ENCODE measurements at regions not wholly inside any gene's neighbourhood (a gene's known extent, or its start where the extent isn't known, plus 50 kb on each side); places are given as distances from the start of the nearest gene placed in this dataset.

DNA sequence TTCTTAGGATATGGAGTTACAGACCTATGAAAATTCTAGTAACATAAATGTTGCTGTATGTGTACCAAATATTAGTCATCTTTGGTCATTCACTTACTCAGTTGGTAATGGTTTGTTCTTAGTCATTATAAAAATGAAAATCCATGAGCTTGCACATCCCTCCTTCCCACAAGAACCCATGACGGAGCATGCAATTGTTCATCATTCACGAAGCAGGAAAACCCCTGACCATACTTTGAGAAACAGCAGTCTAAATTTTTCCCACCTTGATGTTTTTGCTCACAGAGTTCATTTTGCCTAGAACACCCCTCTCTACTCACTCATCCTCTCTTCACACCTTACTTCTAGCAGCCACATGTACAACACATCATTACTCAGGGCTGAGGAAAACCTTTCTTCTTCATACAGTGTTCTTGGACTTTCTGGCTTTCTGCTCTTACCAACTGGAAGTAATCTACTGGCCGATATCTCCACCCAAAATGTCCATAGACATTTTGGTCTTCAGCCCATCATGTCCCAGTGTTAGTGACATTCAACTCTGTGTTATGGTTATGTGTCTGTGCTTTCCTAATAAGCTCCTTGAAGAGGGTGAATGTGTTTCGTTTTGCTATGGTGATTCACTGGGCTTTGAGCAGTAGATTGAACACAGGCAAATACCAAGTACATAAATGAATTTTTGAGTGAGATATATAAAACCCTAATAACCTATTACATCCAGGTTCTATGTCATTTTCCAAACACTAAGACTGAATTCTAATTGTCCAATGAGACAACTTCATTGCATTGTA is 189.9 kb downstream of the ZC3H11B start:
- H3K27me3 ChIP-seq (replicated peaks; ENCODE audit: control insufficient read depth, insufficient read depth, low read length) = no peaks in the 10 kb centered on the region
- TF ChIP-seq, protein P1, sequence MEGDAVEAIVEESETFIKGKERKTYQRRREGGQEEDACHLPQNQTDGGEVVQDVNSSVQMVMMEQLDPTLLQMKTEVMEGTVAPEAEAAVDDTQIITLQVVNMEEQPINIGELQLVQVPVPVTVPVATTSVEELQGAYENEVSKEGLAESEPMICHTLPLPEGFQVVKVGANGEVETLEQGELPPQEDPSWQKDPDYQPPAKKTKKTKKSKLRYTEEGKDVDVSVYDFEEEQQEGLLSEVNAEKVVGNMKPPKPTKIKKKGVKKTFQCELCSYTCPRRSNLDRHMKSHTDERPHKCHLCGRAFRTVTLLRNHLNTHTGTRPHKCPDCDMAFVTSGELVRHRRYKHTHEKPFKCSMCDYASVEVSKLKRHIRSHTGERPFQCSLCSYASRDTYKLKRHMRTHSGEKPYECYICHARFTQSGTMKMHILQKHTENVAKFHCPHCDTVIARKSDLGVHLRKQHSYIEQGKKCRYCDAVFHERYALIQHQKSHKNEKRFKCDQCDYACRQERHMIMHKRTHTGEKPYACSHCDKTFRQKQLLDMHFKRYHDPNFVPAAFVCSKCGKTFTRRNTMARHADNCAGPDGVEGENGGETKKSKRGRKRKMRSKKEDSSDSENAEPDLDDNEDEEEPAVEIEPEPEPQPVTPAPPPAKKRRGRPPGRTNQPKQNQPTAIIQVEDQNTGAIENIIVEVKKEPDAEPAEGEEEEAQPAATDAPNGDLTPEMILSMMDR (IDR thresholded peaks at IDR 0.05; ENCODE audit: insufficient read depth, low read length, poor library complexity, severe bottlenecking) = no peak
- DNase-seq (ENCODE audit: extremely low read depth, insufficient read length) = peak; percentile 6
- H3K36me3 ChIP-seq (ENCODE audit: control insufficient read depth, insufficient read depth, low read length) = no peaks in the 10 kb centered on the region
- H3K4me3 ChIP-seq (replicated peaks; ENCODE audit: low read depth, low read length) = no peak overlapping the region

DNA sequence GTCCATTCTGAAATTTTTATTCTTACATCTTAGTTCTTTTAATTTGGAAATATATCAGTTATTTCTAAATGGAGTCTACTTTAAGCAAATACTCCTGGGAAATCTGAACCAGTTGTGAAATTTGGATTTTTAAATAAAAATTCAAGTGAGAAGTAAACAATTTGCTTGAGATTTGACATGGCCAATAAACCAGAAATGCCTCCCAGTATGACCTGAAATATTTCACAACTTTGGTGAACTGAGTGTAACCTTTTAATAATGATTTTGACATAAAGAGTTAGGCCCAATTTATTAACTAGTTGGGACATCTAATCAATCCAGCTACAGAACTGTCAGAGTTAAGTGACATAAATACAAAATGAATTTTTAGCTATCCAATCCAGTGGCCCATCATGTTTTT is 192.0 kb downstream of the ZC3H11B start:
- Histone ChIP-seq H3K36me3 (ENCODE audit: control insufficient read depth, insufficient read depth, low read length) (no peaks in the 10 kb centered on the region), H3K4me3 (replicated peaks; ENCODE audit: low read depth, low read length) (no peak overlapping the region), H3K27me3 (replicated peaks; ENCODE audit: control insufficient read depth, insufficient read depth, low read length) (no peaks in the 10 kb centered on the region)
- no peak for DNase-seq (ENCODE audit: extremely low read depth, insufficient read length)
- TF ChIP-seq, protein P1 (IDR thresholded peaks at IDR 0.05; ENCODE audit: insufficient read depth, low read length, poor library complexity, severe bottlenecking) = no peak

DNA sequence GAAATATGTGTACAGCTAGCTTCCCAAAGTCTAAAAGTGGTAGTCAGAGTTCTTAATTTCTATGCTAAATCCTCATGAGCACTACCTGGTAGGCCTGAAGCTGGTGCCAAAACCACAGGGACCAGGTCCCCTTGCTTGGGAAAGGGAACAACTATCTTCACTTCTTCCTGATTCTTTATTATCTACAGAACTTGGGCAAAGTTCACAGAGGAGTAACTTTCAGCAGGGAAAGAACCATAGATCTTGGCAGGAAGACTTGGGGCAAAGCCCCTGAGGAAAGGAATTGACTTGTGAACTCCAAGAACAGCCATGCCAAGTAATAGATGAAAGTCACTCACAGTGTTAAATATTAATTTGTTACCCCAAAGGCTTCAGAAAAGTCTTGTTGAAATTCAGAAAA is 193.0 kb downstream of the ZC3H11B start:
- no peaks in the 10 kb centered on the region for H3K36me3 ChIP-seq (ENCODE audit: control insufficient read depth, insufficient read depth, low read length)
- TF ChIP-seq, protein P1 (IDR thresholded peaks at IDR 0.05; ENCODE audit: insufficient read depth, low read length, poor library complexity, severe bottlenecking) = no peak
- no peak for DNase-seq (ENCODE audit: extremely low read depth, insufficient read length)
- no peaks in the 10 kb centered on the region for H3K27me3 ChIP-seq (replicated peaks; ENCODE audit: control insufficient read depth, insufficient read depth, low read length)
- no peak overlapping the region for H3K4me3 ChIP-seq (replicated peaks; ENCODE audit: low read depth, low read length)

DNA sequence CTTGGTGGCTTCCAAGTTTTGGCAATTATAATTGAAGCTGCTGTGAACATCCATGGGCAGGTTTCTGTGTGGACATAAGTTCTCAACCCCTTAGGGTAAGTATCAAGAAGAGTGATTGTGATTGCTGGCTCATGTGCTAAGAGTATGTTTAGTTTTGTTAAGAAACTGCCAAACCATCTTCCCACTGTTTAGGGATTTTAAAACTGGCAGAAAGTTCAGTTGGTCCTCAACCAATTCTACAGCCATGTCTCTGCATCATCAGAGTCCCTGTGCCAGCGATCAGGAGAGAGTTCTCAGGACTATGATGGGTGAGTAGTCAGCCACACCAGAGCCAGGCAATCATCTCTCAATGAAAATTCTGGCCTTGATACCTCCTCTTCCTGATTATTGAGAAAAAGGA is 193.8 kb downstream of the ZC3H11B start:
- Histone ChIP-seq H3K36me3 (ENCODE audit: control insufficient read depth, insufficient read depth, low read length) (no peaks in the 10 kb centered on the region), H3K27me3 (replicated peaks; ENCODE audit: control insufficient read depth, insufficient read depth, low read length) (no peaks in the 10 kb centered on the region), H3K4me3 (replicated peaks; ENCODE audit: low read depth, low read length) (no peak overlapping the region)
- no peak for DNase-seq (ENCODE audit: extremely low read depth, insufficient read length)
- TF ChIP-seq, protein P1 (IDR thresholded peaks at IDR 0.05; ENCODE audit: insufficient read depth, low read length, poor library complexity, severe bottlenecking) = no peak

DNA sequence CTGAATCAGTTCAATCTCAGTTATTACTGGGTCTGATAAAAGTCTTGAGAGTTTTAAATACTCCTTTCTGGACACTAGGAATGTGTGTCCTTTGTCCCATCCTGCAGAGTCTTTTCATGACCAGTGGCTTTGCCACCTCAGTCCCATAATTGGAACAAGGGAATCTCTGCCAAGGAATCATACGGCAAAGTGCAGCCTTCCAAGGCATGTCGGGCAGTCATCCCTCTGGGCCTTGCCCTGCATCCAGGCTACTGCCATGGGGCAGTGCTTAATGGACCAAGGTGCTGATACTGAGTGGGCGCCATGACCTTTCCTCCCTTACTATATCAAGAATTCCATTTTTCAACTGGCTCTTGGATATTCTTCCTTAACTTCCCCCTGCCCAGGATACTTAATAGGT is 195.3 kb downstream of the ZC3H11B start:
- no peak for DNase-seq (ENCODE audit: extremely low read depth, insufficient read length)
- Histone ChIP-seq H3K27me3 (replicated peaks; ENCODE audit: control insufficient read depth, insufficient read depth, low read length) (no peaks in the 10 kb centered on the region), H3K36me3 (ENCODE audit: control insufficient read depth, insufficient read depth, low read length) (no peaks in the 10 kb centered on the region), H3K4me3 (replicated peaks; ENCODE audit: low read depth, low read length) (no peak overlapping the region)
- TF ChIP-seq, protein P1 (IDR thresholded peaks at IDR 0.05; ENCODE audit: insufficient read depth, low read length, poor library complexity, severe bottlenecking) = no peak

Measured in GM06990 (cell line).